GM18868 (cell line): ENCODE measurements at regions not wholly inside any gene's neighbourhood (a gene's known extent, or its start where the extent isn't known, plus 50 kb on each side); places are given as distances from the start of the nearest gene placed in this dataset.
"Not testable (repeated sequence)": the region's sequence is repeated elsewhere in the genome, so short reads cannot be mapped to it uniquely, and the experiment has no call there.

ENCODE experiments used
- ATAC-seq: cut with Tn5 transposase; IDR thresholded peaks from one replicate; pipeline ENCODE4 v1.9.1; 2021; ENCODE audit warnings: mild to moderate bottlenecking, moderate library complexity; ENCODE audit not compliant: unreplicated experiment

- ATAC-seq, result not testable (repeated sequence)
Observed at GRCh38 chr14:19120383-19120782, 153.1 kb downstream of the POTEM start.

GRCh38 chr14:19126269-19127051, 159.2 kb downstream of the POTEM start:
- not testable (repeated sequence) for ATAC-seq

- ATAC-seq, result not testable (repeated sequence)
Observed at GRCh38 chr14:19127664-19128435, 160.6 kb downstream of the POTEM start.

GRCh38 chr14:19131553-19131952, 164.3 kb downstream of the POTEM start:
- not testable (repeated sequence) for ATAC-seq

GRCh38 chr14:19132013-19132835, 165.0 kb downstream of the POTEM start:
- ATAC-seq, result not testable (repeated sequence)

- ATAC-seq, result not testable (repeated sequence)
Observed at GRCh38 chr14:19132836-19133120, 165.5 kb downstream of the POTEM start.

GRCh38 chr14:19157106-19157709, 190.0 kb downstream of the POTEM start:
- ATAC-seq, result not testable (repeated sequence)

GRCh38 chr14:19158012-19158411, 190.8 kb downstream of the POTEM start:
- ATAC-seq, result not testable (repeated sequence)

- not testable (repeated sequence) for ATAC-seq
Observed at GRCh38 chr14:19158588-19158987, 191.4 kb downstream of the POTEM start.

- ATAC-seq, result not testable (repeated sequence)
Observed at GRCh38 chr14:19159003-19159625, 191.9 kb downstream of the POTEM start.

- ATAC-seq, result not testable (repeated sequence)
Observed at GRCh38 chr14:19160379-19160778, 193.1 kb downstream of the POTEM start.

GRCh38 chr14:19161251-19162033, 194.2 kb downstream of the POTEM start:
- not testable (repeated sequence) for ATAC-seq

- not testable (repeated sequence) for ATAC-seq
Observed at GRCh38 chr14:19162034-19162706, 194.9 kb downstream of the POTEM start.

GRCh38 chr14:19162920-19163319, 195.7 kb downstream of the POTEM start:
- not testable (repeated sequence) for ATAC-seq

- ATAC-seq, result not testable (repeated sequence)
Observed at GRCh38 chr14:19163891-19164290, 196.7 kb downstream of the POTEM start.

- ATAC-seq, result not testable (repeated sequence)
Observed at GRCh38 chr14:19164426-19164825, 197.2 kb downstream of the POTEM start.

GRCh38 chr14:19166056-19166455, 198.8 kb downstream of the POTEM start:
- ATAC-seq, result not testable (repeated sequence)

GRCh38 chr14:19167454-19168190, 200.4 kb downstream of the POTEM start:
- ATAC-seq, result not testable (repeated sequence)
